ENCODE measurements at regions not wholly inside any gene's neighbourhood (a gene's known extent, or its start where the extent isn't known, plus 50 kb on each side); places are given as distances from the start of the nearest gene placed in this dataset.
"Not testable (repeated sequence)": the region's sequence is repeated elsewhere in the genome, so short reads cannot be mapped to it uniquely, and the experiment has no call there.

DNA sequence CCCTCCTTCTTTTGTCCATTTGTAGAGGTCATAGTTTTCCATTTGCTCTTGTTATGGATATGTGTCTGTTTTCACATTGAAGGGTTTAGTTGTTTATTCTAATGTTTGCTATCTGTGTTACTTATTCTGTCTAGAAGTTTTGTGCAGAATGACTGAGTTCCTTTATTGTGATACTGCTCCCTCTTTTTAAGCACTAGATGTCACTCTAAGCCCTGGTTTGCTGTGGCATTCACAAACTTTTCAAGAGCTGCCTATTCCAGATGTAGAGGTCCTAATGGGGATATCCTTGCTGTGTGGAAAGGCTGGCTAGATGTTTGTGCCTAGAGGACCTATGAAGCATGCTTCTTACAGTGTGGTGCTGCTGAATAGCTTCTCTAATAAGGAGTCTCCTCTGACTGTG, 338.6 kb downstream of the SPIN4 start:
- ATAC-seq: peak in 2 of 4 donors; percentile 41 to 58
- TF ChIP-seq, protein P1, sequence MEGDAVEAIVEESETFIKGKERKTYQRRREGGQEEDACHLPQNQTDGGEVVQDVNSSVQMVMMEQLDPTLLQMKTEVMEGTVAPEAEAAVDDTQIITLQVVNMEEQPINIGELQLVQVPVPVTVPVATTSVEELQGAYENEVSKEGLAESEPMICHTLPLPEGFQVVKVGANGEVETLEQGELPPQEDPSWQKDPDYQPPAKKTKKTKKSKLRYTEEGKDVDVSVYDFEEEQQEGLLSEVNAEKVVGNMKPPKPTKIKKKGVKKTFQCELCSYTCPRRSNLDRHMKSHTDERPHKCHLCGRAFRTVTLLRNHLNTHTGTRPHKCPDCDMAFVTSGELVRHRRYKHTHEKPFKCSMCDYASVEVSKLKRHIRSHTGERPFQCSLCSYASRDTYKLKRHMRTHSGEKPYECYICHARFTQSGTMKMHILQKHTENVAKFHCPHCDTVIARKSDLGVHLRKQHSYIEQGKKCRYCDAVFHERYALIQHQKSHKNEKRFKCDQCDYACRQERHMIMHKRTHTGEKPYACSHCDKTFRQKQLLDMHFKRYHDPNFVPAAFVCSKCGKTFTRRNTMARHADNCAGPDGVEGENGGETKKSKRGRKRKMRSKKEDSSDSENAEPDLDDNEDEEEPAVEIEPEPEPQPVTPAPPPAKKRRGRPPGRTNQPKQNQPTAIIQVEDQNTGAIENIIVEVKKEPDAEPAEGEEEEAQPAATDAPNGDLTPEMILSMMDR (IDR thresholded peaks at IDR 0.05): peak in 3 of 4 donors; percentile 28 to 39 (median 35)
- TF ChIP-seq POLR2A (IDR thresholded peaks at IDR 0.05): no peak
- no peak for DNase-seq
- H3K4me1 ChIP-seq: no peaks in the 10 kb centered on the region
- H3K4me3 ChIP-seq: no peak overlapping the region
- H3K9me3 ChIP-seq: no peaks in the 10 kb centered on the region
- no peak overlapping the region for H3K27ac ChIP-seq
- intact Hi-C loops (cut with DNase I): no loop called here
- H3K36me3 ChIP-seq: no peaks in the 10 kb centered on the region
- H3K27me3 ChIP-seq: no peaks in the 10 kb centered on the region

DNA sequence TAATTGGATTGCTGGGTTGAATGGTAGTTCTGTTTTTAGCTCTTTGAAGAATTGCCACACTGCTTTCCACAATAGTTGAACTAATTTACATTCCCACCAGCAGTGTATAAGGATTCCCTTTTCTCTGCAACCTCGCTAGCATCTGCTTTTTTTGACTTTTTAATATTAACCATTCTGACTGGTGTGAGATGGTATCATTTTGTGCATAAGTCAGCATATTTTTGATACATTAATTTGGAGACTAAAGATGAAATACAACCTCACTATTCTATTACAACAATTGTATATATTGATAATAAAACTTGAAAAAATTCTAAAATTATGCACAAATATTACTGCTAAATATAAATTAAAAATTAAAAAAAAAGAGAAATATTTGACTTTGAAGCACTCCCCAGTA, 350.9 kb downstream of the SPIN4 start:
- H3K36me3 ChIP-seq; H3K9me3 ChIP-seq; intact Hi-C loops (cut with DNase I); H3K27ac ChIP-seq; DNase-seq; H3K4me3 ChIP-seq; H3K27me3 ChIP-seq; H3K4me1 ChIP-seq; ATAC-seq: not testable (repeated sequence)
- 16% methylated on average over 1 of the region's 1 CpG for WGBS (ENCODE audit: insufficient coverage, low coverage, low lambda C conversion rate, missing lambda C conversion rate)

All from right lobe of liver (tissue), 6 donors.